ENCODE measurements at regions not wholly inside any gene's neighbourhood (a gene's known extent, or its start where the extent isn't known, plus 50 kb on each side); places are given as distances from the start of the nearest gene placed in this dataset.

- H3K4me1 ChIP-seq (ENCODE audit: control insufficient read depth in 3 of 3, insufficient read depth in 3 of 3, low read length in 3 of 3), result no peaks in the 10 kb centered on the region
- H3K4me3 ChIP-seq (ENCODE audit: low read length in 3 of 3), result no peak overlapping the region
- no peak overlapping the region for H3K9ac ChIP-seq (ENCODE audit: low read depth in 1 of 3, low read length in 3 of 3)
- H3K9me3 ChIP-seq (ENCODE audit: control insufficient read depth in 3 of 3, low read length in 3 of 3), result no peaks in the 10 kb centered on the region
- no peaks in the 10 kb centered on the region for H3K27me3 ChIP-seq (ENCODE audit: control insufficient read depth in 3 of 3, insufficient read depth in 3 of 3, low read length in 3 of 3)
- no peak overlapping the region for H3K27ac ChIP-seq (ENCODE audit: low read depth, low read length)
- H3K36me3 ChIP-seq (ENCODE audit: control insufficient read depth in 3 of 3, insufficient read depth in 3 of 3, low read length in 3 of 3), result no peaks in the 10 kb centered on the region
Measured at GRCh38 chr2:106703161-106703560, 182.8 kb downstream of the ST6GAL2 start.

DNA sequence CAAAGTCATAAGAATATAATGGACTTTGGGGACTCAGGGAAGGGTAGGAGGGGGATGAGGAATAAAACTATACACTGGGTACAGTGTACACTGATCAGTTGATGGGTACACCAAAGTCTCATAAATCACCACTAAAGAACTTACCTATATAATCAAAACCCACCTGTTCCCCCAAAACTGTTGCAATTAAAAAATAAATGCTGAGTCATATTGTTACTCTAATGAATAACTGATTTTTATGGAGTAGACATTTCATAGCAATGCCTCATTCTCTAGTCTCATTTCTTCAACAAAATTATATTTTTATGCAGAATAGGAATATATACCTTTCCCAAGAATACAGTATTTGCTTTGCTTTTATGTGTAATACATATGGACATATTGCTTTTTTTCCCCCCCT is 181.2 kb downstream of the ST6GAL2 start:
- Histone ChIP-seq H3K9me3 (ENCODE audit: control insufficient read depth in 3 of 3, low read length in 3 of 3) (peaks cover 0 to 2% (median 0%) of the 10 kb centered on the region in 3 donors), H3K36me3 (ENCODE audit: control insufficient read depth in 3 of 3, insufficient read depth in 3 of 3, low read length in 3 of 3) (no peaks in the 10 kb centered on the region), H3K4me1 (ENCODE audit: control insufficient read depth in 3 of 3, insufficient read depth in 3 of 3, low read length in 3 of 3) (no peaks in the 10 kb centered on the region), H3K9ac (ENCODE audit: low read depth in 1 of 3, low read length in 3 of 3) (no peak overlapping the region), H3K4me3 (ENCODE audit: low read length in 3 of 3) (no peak overlapping the region), H3K27ac (ENCODE audit: low read depth, low read length) (no peak overlapping the region), H3K27me3 (ENCODE audit: control insufficient read depth in 3 of 3, insufficient read depth in 3 of 3, low read length in 3 of 3) (no peaks in the 10 kb centered on the region)

DNA sequence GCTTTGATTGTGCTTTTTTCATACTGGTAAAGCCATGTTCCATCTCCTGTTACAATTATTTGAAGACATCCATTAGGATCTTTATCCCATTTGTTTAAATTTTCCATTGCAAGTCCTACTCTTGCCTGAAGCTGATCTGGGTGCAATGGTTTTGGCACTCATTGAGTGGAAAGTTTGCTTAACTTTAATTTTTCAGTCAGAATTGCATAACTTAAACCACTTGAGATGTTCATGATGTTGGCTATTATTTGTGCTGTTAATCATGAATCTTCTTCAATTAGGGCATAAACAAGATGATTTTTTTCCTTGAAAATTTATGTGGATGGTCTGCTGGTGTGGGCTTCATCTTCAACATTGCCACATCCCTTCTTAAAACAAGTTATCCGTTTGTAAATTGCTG is 180.1 kb downstream of the ST6GAL2 start:
- peaks cover 0 to 2% (median 0%) of the 10 kb centered on the region in 3 donors for H3K9me3 ChIP-seq (ENCODE audit: control insufficient read depth in 3 of 3, low read length in 3 of 3)
- H3K4me3 ChIP-seq (ENCODE audit: low read length in 3 of 3), result no peak overlapping the region
- no peak overlapping the region for H3K9ac ChIP-seq (ENCODE audit: low read depth in 1 of 3, low read length in 3 of 3)
- H3K4me1 ChIP-seq (ENCODE audit: control insufficient read depth in 3 of 3, insufficient read depth in 3 of 3, low read length in 3 of 3), result no peaks in the 10 kb centered on the region
- H3K27ac ChIP-seq (ENCODE audit: low read depth, low read length), result no peak overlapping the region
- no peaks in the 10 kb centered on the region for H3K36me3 ChIP-seq (ENCODE audit: control insufficient read depth in 3 of 3, insufficient read depth in 3 of 3, low read length in 3 of 3)
- no peaks in the 10 kb centered on the region for H3K27me3 ChIP-seq (ENCODE audit: control insufficient read depth in 3 of 3, insufficient read depth in 3 of 3, low read length in 3 of 3)

DNA sequence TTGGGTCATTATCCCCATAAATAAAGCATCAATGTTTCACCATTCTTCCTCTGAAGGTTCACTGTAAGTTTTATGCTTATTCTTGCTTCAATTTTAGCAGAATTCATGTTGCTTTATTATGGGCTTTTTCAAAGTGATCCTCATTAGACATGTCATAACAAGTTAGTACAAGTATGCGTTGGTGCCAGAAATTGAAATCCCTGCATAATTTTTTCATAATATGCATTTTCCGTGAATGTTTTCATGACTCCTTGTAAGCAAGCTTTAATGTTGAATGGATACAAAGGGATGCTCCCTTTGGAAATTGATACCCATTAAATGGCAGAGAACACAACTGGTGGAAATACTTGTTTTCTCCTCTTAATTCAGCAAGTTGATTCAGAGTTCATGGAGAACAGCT is 179.7 kb downstream of the ST6GAL2 start:
- Histone ChIP-seq H3K27me3 (ENCODE audit: control insufficient read depth in 3 of 3, insufficient read depth in 3 of 3, low read length in 3 of 3) (no peaks in the 10 kb centered on the region), H3K9me3 (ENCODE audit: control insufficient read depth in 3 of 3, low read length in 3 of 3) (peaks cover 0 to 2% (median 0%) of the 10 kb centered on the region in 3 donors), H3K36me3 (ENCODE audit: control insufficient read depth in 3 of 3, insufficient read depth in 3 of 3, low read length in 3 of 3) (no peaks in the 10 kb centered on the region), H3K4me3 (ENCODE audit: low read length in 3 of 3) (no peak overlapping the region), H3K4me1 (ENCODE audit: control insufficient read depth in 3 of 3, insufficient read depth in 3 of 3, low read length in 3 of 3) (no peaks in the 10 kb centered on the region), H3K9ac (ENCODE audit: low read depth in 1 of 3, low read length in 3 of 3) (no peak overlapping the region), H3K27ac (ENCODE audit: low read depth, low read length) (no peak overlapping the region)

- Histone ChIP-seq H3K27ac (ENCODE audit: low read depth, low read length) (no peak overlapping the region), H3K27me3 (ENCODE audit: control insufficient read depth in 3 of 3, insufficient read depth in 3 of 3, low read length in 3 of 3) (no peaks in the 10 kb centered on the region)
Measured at GRCh38 chr2:106708209-106708608, 177.8 kb downstream of the ST6GAL2 start.

GRCh38 chr2:106709229-106709628 is 176.7 kb downstream of the ST6GAL2 start:
- Histone ChIP-seq H3K9ac (ENCODE audit: low read depth in 1 of 3, low read length in 3 of 3) (no peak overlapping the region), H3K36me3 (ENCODE audit: control insufficient read depth in 3 of 3, insufficient read depth in 3 of 3, low read length in 3 of 3) (no peaks in the 10 kb centered on the region), H3K9me3 (ENCODE audit: control insufficient read depth in 3 of 3, low read length in 3 of 3) (peaks cover 0 to 4% (median 2%) of the 10 kb centered on the region in 3 donors), H3K27ac (ENCODE audit: low read depth, low read length) (no peak overlapping the region), H3K4me3 (ENCODE audit: low read length in 3 of 3) (no peak overlapping the region), H3K4me1 (ENCODE audit: control insufficient read depth in 3 of 3, insufficient read depth in 3 of 3, low read length in 3 of 3) (no peaks in the 10 kb centered on the region), H3K27me3 (ENCODE audit: control insufficient read depth in 3 of 3, insufficient read depth in 3 of 3, low read length in 3 of 3) (no peaks in the 10 kb centered on the region)

More at GRCh38 chr2:106708209-106708608, 177.8 kb downstream of the ST6GAL2 start:
- H3K9me3 ChIP-seq (ENCODE audit: control insufficient read depth in 3 of 3, low read length in 3 of 3), result peaks cover 0 to 4% (median 2%) of the 10 kb centered on the region in 3 donors
- no peaks in the 10 kb centered on the region for H3K4me1 ChIP-seq (ENCODE audit: control insufficient read depth in 3 of 3, insufficient read depth in 3 of 3, low read length in 3 of 3)
- H3K9ac ChIP-seq (ENCODE audit: low read depth in 1 of 3, low read length in 3 of 3), result no peak overlapping the region
- no peaks in the 10 kb centered on the region for H3K36me3 ChIP-seq (ENCODE audit: control insufficient read depth in 3 of 3, insufficient read depth in 3 of 3, low read length in 3 of 3)
- no peak overlapping the region for H3K4me3 ChIP-seq (ENCODE audit: low read length in 3 of 3)

DNA sequence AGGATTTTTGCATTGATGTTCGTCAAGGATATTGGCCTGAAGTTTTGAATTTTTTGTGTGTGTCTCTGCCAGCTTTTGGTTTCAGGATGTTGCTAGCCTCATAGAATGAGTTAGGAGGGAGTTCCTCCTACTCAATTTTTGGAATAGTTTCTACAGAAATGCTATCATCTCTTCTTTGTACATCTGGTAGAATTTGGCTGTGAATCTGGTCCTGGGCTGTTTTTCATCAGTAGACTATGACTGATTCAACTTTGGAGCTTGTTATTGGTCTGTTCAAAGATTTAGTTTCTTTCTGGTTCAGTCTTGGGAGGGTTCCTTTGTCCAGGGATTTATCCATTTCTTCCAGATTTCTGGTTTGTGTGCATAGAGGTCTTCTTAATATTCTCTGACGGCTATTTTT is 166.7 kb downstream of the ST6GAL2 start:
- no peak overlapping the region for H3K4me3 ChIP-seq (ENCODE audit: low read length in 3 of 3)
- H3K27me3 ChIP-seq (ENCODE audit: control insufficient read depth in 3 of 3, insufficient read depth in 3 of 3, low read length in 3 of 3), result no peaks in the 10 kb centered on the region
- no peaks in the 10 kb centered on the region for H3K4me1 ChIP-seq (ENCODE audit: control insufficient read depth in 3 of 3, insufficient read depth in 3 of 3, low read length in 3 of 3)
- no peaks in the 10 kb centered on the region for H3K36me3 ChIP-seq (ENCODE audit: control insufficient read depth in 3 of 3, insufficient read depth in 3 of 3, low read length in 3 of 3)
- no peak overlapping the region for H3K9ac ChIP-seq (ENCODE audit: low read depth in 1 of 3, low read length in 3 of 3)
- peaks cover 0 to 4% (median 4%) of the 10 kb centered on the region in 3 donors for H3K9me3 ChIP-seq (ENCODE audit: control insufficient read depth in 3 of 3, low read length in 3 of 3)
- H3K27ac ChIP-seq (ENCODE audit: low read depth, low read length), result no peak overlapping the region

DNA sequence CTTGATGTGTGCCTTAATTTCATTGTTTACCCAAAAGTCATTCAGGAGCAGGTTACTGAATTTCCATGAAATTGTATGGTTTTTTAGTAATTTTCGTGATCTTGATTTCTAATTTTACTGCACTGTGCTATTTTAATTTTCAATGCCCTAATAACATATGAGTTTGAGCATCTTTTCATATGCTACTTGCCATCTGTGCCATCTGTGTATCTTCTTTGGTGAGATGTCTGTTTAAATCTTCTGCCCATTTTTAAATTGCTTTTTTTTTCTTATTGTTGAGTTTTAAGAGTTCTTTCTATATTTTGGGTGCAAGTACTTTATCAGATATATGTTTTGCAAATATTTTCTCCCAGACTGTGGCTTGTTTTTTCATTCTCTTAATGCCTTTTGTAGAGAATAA is 165.9 kb downstream of the ST6GAL2 start:
- Histone ChIP-seq H3K9ac (ENCODE audit: low read depth in 1 of 3, low read length in 3 of 3) (no peak overlapping the region), H3K27me3 (ENCODE audit: control insufficient read depth in 3 of 3, insufficient read depth in 3 of 3, low read length in 3 of 3) (no peaks in the 10 kb centered on the region), H3K4me3 (ENCODE audit: low read length in 3 of 3) (no peak overlapping the region), H3K4me1 (ENCODE audit: control insufficient read depth in 3 of 3, insufficient read depth in 3 of 3, low read length in 3 of 3) (no peaks in the 10 kb centered on the region), H3K27ac (ENCODE audit: low read depth, low read length) (no peak overlapping the region), H3K36me3 (ENCODE audit: control insufficient read depth in 3 of 3, insufficient read depth in 3 of 3, low read length in 3 of 3) (no peaks in the 10 kb centered on the region), H3K9me3 (ENCODE audit: control insufficient read depth in 3 of 3, low read length in 3 of 3) (peaks cover 0 to 4% (median 4%) of the 10 kb centered on the region in 3 donors)

GRCh38 chr2:106724301-106724794 is 161.6 kb downstream of the ST6GAL2 start:
- Histone ChIP-seq H3K36me3 (ENCODE audit: control insufficient read depth in 3 of 3, insufficient read depth in 3 of 3, low read length in 3 of 3) (no peaks in the 10 kb centered on the region), H3K27ac (ENCODE audit: low read depth, low read length) (no peak overlapping the region), H3K4me1 (ENCODE audit: control insufficient read depth in 3 of 3, insufficient read depth in 3 of 3, low read length in 3 of 3) (no peaks in the 10 kb centered on the region), H3K9me3 (ENCODE audit: control insufficient read depth in 3 of 3, low read length in 3 of 3) (no peaks in the 10 kb centered on the region), H3K4me3 (ENCODE audit: low read length in 3 of 3) (no peak overlapping the region), H3K27me3 (ENCODE audit: control insufficient read depth in 3 of 3, insufficient read depth in 3 of 3, low read length in 3 of 3) (no peaks in the 10 kb centered on the region), H3K9ac (ENCODE audit: low read depth in 1 of 3, low read length in 3 of 3) (no peak overlapping the region)

GRCh38 chr2:106734165-106734564 is 151.8 kb downstream of the ST6GAL2 start:
- H3K27me3 ChIP-seq (ENCODE audit: control insufficient read depth in 3 of 3, insufficient read depth in 3 of 3, low read length in 3 of 3), result no peaks in the 10 kb centered on the region
- H3K27ac ChIP-seq (ENCODE audit: low read depth, low read length), result no peak overlapping the region
- no peaks in the 10 kb centered on the region for H3K36me3 ChIP-seq (ENCODE audit: control insufficient read depth in 3 of 3, insufficient read depth in 3 of 3, low read length in 3 of 3)
- H3K4me1 ChIP-seq (ENCODE audit: control insufficient read depth in 3 of 3, insufficient read depth in 3 of 3, low read length in 3 of 3), result no peaks in the 10 kb centered on the region
- peaks cover 0 to 2% (median 0%) of the 10 kb centered on the region in 3 donors for H3K9me3 ChIP-seq (ENCODE audit: control insufficient read depth in 3 of 3, low read length in 3 of 3)
- no peak overlapping the region for H3K9ac ChIP-seq (ENCODE audit: low read depth in 1 of 3, low read length in 3 of 3)
- H3K4me3 ChIP-seq (ENCODE audit: low read length in 3 of 3), result no peak overlapping the region

All from skeletal muscle tissue (tissue), 3 donors.